Caco-2 (cell line): ENCODE measurements at regions not wholly inside any gene's neighbourhood (a gene's known extent, or its start where the extent isn't known, plus 50 kb on each side); places are given as distances from the start of the nearest gene placed in this dataset.

Experiments used
- BruUV-seq: library from RNA; stranded (reverse); fragments of 400-500 nt; replicated peaks from 2 replicates; lab custom pipeline; 2021; lab: Mats Ljungman, UMichigan
- CTCF ChIA-PET: fragments of 300-600 bp; sonication (Branson Sonifier 250); formaldehyde crosslinking; loops from one replicate; lab custom pipeline; 2022; ENCODE audit warnings: antibody characterized with exemption; lab: Charles Lee
- POLR2A ChIA-PET: fragments of 300-600 bp; sonication (Branson Sonifier 250); formaldehyde crosslinking; loops from one replicate; lab custom pipeline; 2022; ENCODE audit warnings: antibody characterized with exemption; lab: Charles Lee
- DNase-seq, 2 experiments: peaks; one replicate each; pipeline versions ENCODE4 v3.0.0 to v3.0.0-alpha.2; 2020 to 2022
- H3K27me3 ChIP-seq: replicated peaks from 2 replicates; pipeline ENCODE4 v1.6.0; 2011; ENCODE audit warnings: low read length; ENCODE audit not compliant: control insufficient read depth, insufficient read depth
- H3K36me3 ChIP-seq: 2 replicates; pipeline ENCODE4 v1.5.1; 2011; ENCODE audit warnings: low read length; ENCODE audit not compliant: control insufficient read depth, insufficient read depth
- H3K4me1 ChIP-seq: fragments of 250-450 bp; sonication (Bioruptor Pico); 2 replicates; pipeline ENCODE4 v1.5.1; 2020; ENCODE audit warnings: mild to moderate bottlenecking
- H3K4me3 ChIP-seq: 2 replicates; pipeline ENCODE4 v1.5.1; 2011; ENCODE audit warnings: low read depth, mild to moderate bottlenecking, control low read depth, low read length
- H3K9me3 ChIP-seq: fragments of 250-450 bp; sonication (Bioruptor Pico); 2 replicates; pipeline ENCODE4 v1.5.1; 2020; ENCODE audit warnings: mild to moderate bottlenecking, moderate library complexity
- H3K27ac Mint-ChIP-seq: one replicate; pipeline ENCODE4 v1.8.0; 2022; ENCODE audit warnings: mixed read lengths; ENCODE audit not compliant: unreplicated experiment
- H3K27me3 Mint-ChIP-seq: one replicate; pipeline ENCODE4 v1.8.0; 2022; ENCODE audit warnings: mixed read lengths; ENCODE audit not compliant: insufficient read depth, unreplicated experiment
- H3K36me3 Mint-ChIP-seq: one replicate; pipeline ENCODE4 v1.8.0; 2022; ENCODE audit warnings: mild to moderate bottlenecking, mixed read lengths; ENCODE audit not compliant: insufficient read depth, unreplicated experiment
- H3K4me1 Mint-ChIP-seq: one replicate; pipeline ENCODE4 v1.8.0; 2022; ENCODE audit warnings: low read depth, mixed read lengths; ENCODE audit not compliant: unreplicated experiment
- H3K4me3 Mint-ChIP-seq: one replicate; pipeline ENCODE4 v1.8.0; 2022; ENCODE audit warnings: mild to moderate bottlenecking, moderate library complexity, mixed read lengths; ENCODE audit not compliant: unreplicated experiment
- H3K9me3 Mint-ChIP-seq: one replicate; pipeline ENCODE4 v1.8.0; 2022; ENCODE audit warnings: mixed read lengths; ENCODE audit not compliant: unreplicated experiment
- CTCF ChIP-seq, 2 experiments: fragments of 200-600 bp in 1 of 2; IDR thresholded peaks; 1 replicate in 1 of 2; 2 replicates in 1 of 2; pipeline versions ENCODE4 v1.5.1 to v1.8.0; 2011 to 2022; ENCODE audit warnings: antibody characterized with exemption in 1 of 2, control low read depth in 1 of 2, inconsistent platforms in 1 of 2, low read depth in 1 of 2, low read length in 1 of 2, mild to moderate bottlenecking in 1 of 2, moderate library complexity in 1 of 2; ENCODE audit not compliant: insufficient read depth in 1 of 2, severe bottlenecking in 1 of 2, unreplicated experiment in 1 of 2
- intact Hi-C: fragments of 100-400 bp; cut with micrococcal nuclease; formaldehyde crosslinking; loops from one replicate; pipeline ENCODE4 v1.10.0; 2022; ENCODE audit not compliant: unreplicated experiment

GRCh38 chr17:45645330-45645729 lies 138.8 kb upstream of the CRHR1 start:
- Mint-ChIP-seq H3K36me3 (peaks cover 9% of the 10 kb centered on the region), H3K9me3 (no peaks in the 10 kb centered on the region), H3K4me1 (no peaks in the 10 kb centered on the region), H3K4me3 (no peak overlapping the region), H3K27ac (no peak overlapping the region), H3K27me3 (peaks cover 10% of the 10 kb centered on the region)
- intact Hi-C loops = loop anchor here (10.0 kb wide), 2 partner anchors 139 to 249 kb away; partner anchors contain the start of genes CRHR1 and MAPT
- ChIA-PET CTCF (no interaction called here), POLR2A (no interaction called here)
- H3K27me3 ChIP-seq = no peaks in the 10 kb centered on the region; the same call in 1 of the 2 replicates
- no peak for TF ChIP-seq CTCF (IDR thresholded peaks at IDR 0.05; ENCODE audit: insufficient read depth in 1 of 2, low read depth in 1 of 2, low read length in 1 of 2, severe bottlenecking in 1 of 2, unreplicated experiment in 1 of 2)
- no peaks in the 10 kb centered on the region for H3K4me1 ChIP-seq
- no peaks in the 10 kb centered on the region for H3K9me3 ChIP-seq
- H3K4me3 ChIP-seq = no peak overlapping the region
- no peaks in the 10 kb centered on the region for H3K36me3 ChIP-seq
- no peak for DNase-seq
- no TSS peak for BruUV-seq

GRCh38 chr17:45646288-45646988 lies 137.7 kb upstream of the CRHR1 start:
- Histone ChIP-seq H3K4me1 (no peaks in the 10 kb centered on the region), H3K4me3 (no peak overlapping the region), H3K27me3 (no peaks in the 10 kb centered on the region; the same call in 1 of the 2 replicates), H3K36me3 (no peaks in the 10 kb centered on the region), H3K9me3 (no peaks in the 10 kb centered on the region)
- BruUV-seq = no TSS peak
- CTCF ChIA-PET = no interaction called here
- Mint-ChIP-seq H3K36me3 (no peaks in the 10 kb centered on the region), H3K27ac (no peak overlapping the region), H3K27me3 (peaks cover 10% of the 10 kb centered on the region), H3K4me3 (no peak overlapping the region), H3K9me3 (no peaks in the 10 kb centered on the region), H3K4me1 (no peaks in the 10 kb centered on the region)
- no peak for DNase-seq
- no peak for TF ChIP-seq CTCF (IDR thresholded peaks at IDR 0.05; ENCODE audit: insufficient read depth in 1 of 2, low read depth in 1 of 2, low read length in 1 of 2, severe bottlenecking in 1 of 2, unreplicated experiment in 1 of 2)
- intact Hi-C loops = loop anchor here (10.0 kb wide), 2 partner anchors 138 to 248 kb away; partner anchors contain the start of genes CRHR1 and MAPT
- POLR2A ChIA-PET = no interaction called here

GRCh38 chr17:45648642-45649041 lies 135.5 kb upstream of the CRHR1 start:
- ChIA-PET POLR2A (no interaction called here), CTCF (no interaction called here)
- intact Hi-C loops = loop anchor here (10.0 kb wide), 2 partner anchors 136 to 246 kb away; partner anchors contain the start of genes CRHR1 and MAPT
- Mint-ChIP-seq H3K27me3 (peaks cover 15% of the 10 kb centered on the region), H3K36me3 (no peaks in the 10 kb centered on the region), H3K9me3 (no peaks in the 10 kb centered on the region), H3K4me3 (no peak overlapping the region), H3K4me1 (no peaks in the 10 kb centered on the region), H3K27ac (no peak overlapping the region)
- no peaks in the 10 kb centered on the region; the same call in 1 of the 2 replicates for H3K27me3 ChIP-seq
- no peak overlapping the region for H3K4me3 ChIP-seq
- H3K4me1 ChIP-seq = no peaks in the 10 kb centered on the region
- no peaks in the 10 kb centered on the region for H3K36me3 ChIP-seq
- peak in 1 of 2 experiments; percentile 16 for DNase-seq
- no peaks in the 10 kb centered on the region for H3K9me3 ChIP-seq
- no TSS peak for BruUV-seq
- peak in 1 of 2 experiments; percentile 3 for TF ChIP-seq CTCF (IDR thresholded peaks at IDR 0.05; ENCODE audit: insufficient read depth in 1 of 2, low read depth in 1 of 2, low read length in 1 of 2, severe bottlenecking in 1 of 2, unreplicated experiment in 1 of 2)
